ENCODE measurements at regions not wholly inside any gene's neighbourhood (a gene's known extent, or its start where the extent isn't known, plus 50 kb on each side); places are given as distances from the start of the nearest gene placed in this dataset.

DNA sequence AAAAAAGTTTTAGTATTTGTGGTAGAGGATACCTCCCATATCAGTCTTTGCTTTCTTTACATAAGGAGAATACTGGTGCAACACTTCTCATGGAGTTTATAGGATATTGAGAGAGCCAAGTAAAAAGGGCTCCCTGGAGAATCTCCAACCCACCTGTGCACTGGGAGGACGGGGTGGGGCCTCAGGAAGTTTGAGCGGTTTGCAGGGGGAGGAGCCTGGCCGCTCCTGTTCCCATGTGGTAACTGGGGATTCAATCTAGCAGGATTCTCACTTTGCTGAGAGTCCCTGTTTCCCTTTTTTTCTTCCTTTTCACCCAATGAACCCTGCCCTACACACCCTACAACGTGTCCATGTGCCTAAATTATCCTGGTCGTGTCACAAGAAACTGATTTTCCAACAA is 82.8 kb downstream of the APTX start:
- no peaks in the 10 kb centered on the region for H3K36me3 ChIP-seq (ENCODE audit: control insufficient read depth, insufficient read depth, low read length)
- TF ChIP-seq, protein P1, sequence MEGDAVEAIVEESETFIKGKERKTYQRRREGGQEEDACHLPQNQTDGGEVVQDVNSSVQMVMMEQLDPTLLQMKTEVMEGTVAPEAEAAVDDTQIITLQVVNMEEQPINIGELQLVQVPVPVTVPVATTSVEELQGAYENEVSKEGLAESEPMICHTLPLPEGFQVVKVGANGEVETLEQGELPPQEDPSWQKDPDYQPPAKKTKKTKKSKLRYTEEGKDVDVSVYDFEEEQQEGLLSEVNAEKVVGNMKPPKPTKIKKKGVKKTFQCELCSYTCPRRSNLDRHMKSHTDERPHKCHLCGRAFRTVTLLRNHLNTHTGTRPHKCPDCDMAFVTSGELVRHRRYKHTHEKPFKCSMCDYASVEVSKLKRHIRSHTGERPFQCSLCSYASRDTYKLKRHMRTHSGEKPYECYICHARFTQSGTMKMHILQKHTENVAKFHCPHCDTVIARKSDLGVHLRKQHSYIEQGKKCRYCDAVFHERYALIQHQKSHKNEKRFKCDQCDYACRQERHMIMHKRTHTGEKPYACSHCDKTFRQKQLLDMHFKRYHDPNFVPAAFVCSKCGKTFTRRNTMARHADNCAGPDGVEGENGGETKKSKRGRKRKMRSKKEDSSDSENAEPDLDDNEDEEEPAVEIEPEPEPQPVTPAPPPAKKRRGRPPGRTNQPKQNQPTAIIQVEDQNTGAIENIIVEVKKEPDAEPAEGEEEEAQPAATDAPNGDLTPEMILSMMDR (IDR thresholded peaks at IDR 0.05; ENCODE audit: insufficient read depth, low read length, poor library complexity, severe bottlenecking), result no peak

More for the DNA sequence above, 82.8 kb downstream of the APTX start:
- Histone ChIP-seq H3K27me3 (replicated peaks; ENCODE audit: control insufficient read depth, insufficient read depth, low read length) (no peaks in the 10 kb centered on the region), H3K4me3 (replicated peaks; ENCODE audit: low read depth, low read length) (no peak overlapping the region)
- DNase-seq (ENCODE audit: extremely low read depth, insufficient read length), result no peak
